ENCODE measurements at regions not wholly inside any gene's neighbourhood (a gene's known extent, or its start where the extent isn't known, plus 50 kb on each side); places are given as distances from the start of the nearest gene placed in this dataset.

GRCh38 chr9:15096972-15097371, 186.7 kb upstream of the FREM1 start:
- ChIA-PET POLR2A (no interaction called here), CTCF (no interaction called here)
- Histone ChIP-seq H3K9me3 (ENCODE audit: control insufficient read depth, insufficient read depth, low read depth, low read length) (no peaks in the 10 kb centered on the region), H3K4me3 (ENCODE audit: low read depth in 2 of 2, low read length in 2 of 2) (no peak overlapping the region), H3K4me1 (ENCODE audit: control insufficient read depth, insufficient read depth, low read length) (no peaks in the 10 kb centered on the region), H3K27ac (ENCODE audit: low read length) (no peak overlapping the region), H3K36me3 (ENCODE audit: control insufficient read depth, insufficient read depth, low read length) (no peaks in the 10 kb centered on the region), H3K27me3 (ENCODE audit: control insufficient read depth, insufficient read depth, low read length) (no peaks in the 10 kb centered on the region)
- in situ Hi-C loops (cut with HindIII; ENCODE audit: low pct_unique_long_range_greater_than_20kb, low sequenced_read_pairs) (no loop called here), intact Hi-C loops (cut with micrococcal nuclease; ENCODE audit: unreplicated experiment) (no loop called here)
- no peak for DNase-seq (ENCODE audit: low read depth, low spot score)
- ATAC-seq: no peak
- no TSS peak for BruUV-seq (replicated peaks)
- TF ChIP-seq SIN3A (IDR thresholded peaks at IDR 0.05; ENCODE audit: borderline replicate concordance, insufficient read depth, low read depth, low read length) (no peak), CTCF (IDR thresholded peaks at IDR 0.05) (no peak), TCF7L2 (IDR thresholded peaks at IDR 0.05; ENCODE audit: low read depth, low read length) (no peak), POLR2AphosphoS5 (IDR thresholded peaks at IDR 0.05; ENCODE audit: low read depth, low read length) (no peak)
- TF ChIP-seq, protein P1, sequence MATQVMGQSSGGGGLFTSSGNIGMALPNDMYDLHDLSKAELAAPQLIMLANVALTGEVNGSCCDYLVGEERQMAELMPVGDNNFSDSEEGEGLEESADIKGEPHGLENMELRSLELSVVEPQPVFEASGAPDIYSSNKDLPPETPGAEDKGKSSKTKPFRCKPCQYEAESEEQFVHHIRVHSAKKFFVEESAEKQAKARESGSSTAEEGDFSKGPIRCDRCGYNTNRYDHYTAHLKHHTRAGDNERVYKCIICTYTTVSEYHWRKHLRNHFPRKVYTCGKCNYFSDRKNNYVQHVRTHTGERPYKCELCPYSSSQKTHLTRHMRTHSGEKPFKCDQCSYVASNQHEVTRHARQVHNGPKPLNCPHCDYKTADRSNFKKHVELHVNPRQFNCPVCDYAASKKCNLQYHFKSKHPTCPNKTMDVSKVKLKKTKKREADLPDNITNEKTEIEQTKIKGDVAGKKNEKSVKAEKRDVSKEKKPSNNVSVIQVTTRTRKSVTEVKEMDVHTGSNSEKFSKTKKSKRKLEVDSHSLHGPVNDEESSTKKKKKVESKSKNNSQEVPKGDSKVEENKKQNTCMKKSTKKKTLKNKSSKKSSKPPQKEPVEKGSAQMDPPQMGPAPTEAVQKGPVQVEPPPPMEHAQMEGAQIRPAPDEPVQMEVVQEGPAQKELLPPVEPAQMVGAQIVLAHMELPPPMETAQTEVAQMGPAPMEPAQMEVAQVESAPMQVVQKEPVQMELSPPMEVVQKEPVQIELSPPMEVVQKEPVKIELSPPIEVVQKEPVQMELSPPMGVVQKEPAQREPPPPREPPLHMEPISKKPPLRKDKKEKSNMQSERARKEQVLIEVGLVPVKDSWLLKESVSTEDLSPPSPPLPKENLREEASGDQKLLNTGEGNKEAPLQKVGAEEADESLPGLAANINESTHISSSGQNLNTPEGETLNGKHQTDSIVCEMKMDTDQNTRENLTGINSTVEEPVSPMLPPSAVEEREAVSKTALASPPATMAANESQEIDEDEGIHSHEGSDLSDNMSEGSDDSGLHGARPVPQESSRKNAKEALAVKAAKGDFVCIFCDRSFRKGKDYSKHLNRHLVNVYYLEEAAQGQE (IDR thresholded peaks at IDR 0.05; ENCODE audit: insufficient read depth in 1 of 2, low read depth in 2 of 2, low read length in 1 of 2): no peak

DNA sequence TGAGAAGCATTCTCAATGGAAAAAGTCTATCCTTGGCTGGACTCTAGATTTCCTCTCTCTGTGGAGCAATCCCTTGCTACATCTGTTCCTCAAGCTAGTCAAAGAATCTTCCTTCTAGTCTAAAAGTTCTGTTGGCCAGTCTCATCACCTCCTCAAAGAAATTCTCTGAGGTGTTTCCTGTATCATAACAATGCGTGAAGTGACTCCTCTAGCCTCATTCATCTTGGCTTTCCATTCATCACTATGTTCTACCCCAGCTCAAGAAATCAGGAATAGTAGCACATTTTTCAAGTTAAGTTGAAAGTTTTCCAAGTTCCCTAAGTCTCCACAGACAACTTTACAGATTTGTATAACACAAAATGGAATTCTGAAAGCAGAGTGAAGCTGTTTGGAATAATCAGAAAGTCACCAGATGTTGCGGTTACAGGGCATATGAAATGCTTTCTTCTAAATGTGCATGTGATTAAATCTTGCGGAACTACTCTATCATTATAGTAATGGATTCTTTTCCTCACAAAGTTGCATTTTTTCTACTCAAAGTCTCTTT, 176.6 kb upstream of the FREM1 start:
- ChIA-PET POLR2A (no interaction called here), CTCF (no interaction called here)
- Histone ChIP-seq H3K9me3 (ENCODE audit: control insufficient read depth, insufficient read depth, low read depth, low read length) (no peaks in the 10 kb centered on the region), H3K27me3 (ENCODE audit: control insufficient read depth, insufficient read depth, low read length) (no peaks in the 10 kb centered on the region), H3K4me3 (ENCODE audit: low read depth in 2 of 2, low read length in 2 of 2) (no peak overlapping the region), H3K4me1 (ENCODE audit: control insufficient read depth, insufficient read depth, low read length) (no peaks in the 10 kb centered on the region), H3K27ac (ENCODE audit: low read length) (no peak overlapping the region), H3K36me3 (ENCODE audit: control insufficient read depth, insufficient read depth, low read length) (no peaks in the 10 kb centered on the region)
- intact Hi-C loops (cut with micrococcal nuclease; ENCODE audit: unreplicated experiment) (no loop called here), in situ Hi-C loops (cut with HindIII; ENCODE audit: low pct_unique_long_range_greater_than_20kb, low sequenced_read_pairs) (no loop called here)
- ATAC-seq: no peak
- no TSS peak for BruUV-seq (replicated peaks)
- DNase-seq (ENCODE audit: low read depth, low spot score): no peak
- TF ChIP-seq POLR2AphosphoS5 (IDR thresholded peaks at IDR 0.05; ENCODE audit: low read depth, low read length) (no peak), TCF7L2 (IDR thresholded peaks at IDR 0.05; ENCODE audit: low read depth, low read length) (no peak), CTCF (IDR thresholded peaks at IDR 0.05) (no peak), SIN3A (IDR thresholded peaks at IDR 0.05; ENCODE audit: borderline replicate concordance, insufficient read depth, low read depth, low read length) (no peak)
- TF ChIP-seq, protein P1 (IDR thresholded peaks at IDR 0.05; ENCODE audit: insufficient read depth in 1 of 2, low read depth in 2 of 2, low read length in 1 of 2): no peak
